GM12865 (cell line): ENCODE measurements at regions not wholly inside any gene's neighbourhood (a gene's known extent, or its start where the extent isn't known, plus 50 kb on each side); places are given as distances from the start of the nearest gene placed in this dataset.

Experiments
- DNase-seq: peaks from one replicate; pipeline ENCODE4 v3.0.0; 2010; ENCODE audit warnings: low read depth
- H3K4me3 ChIP-seq: 2 replicates; pipeline ENCODE4 v1.5.1; 2011; ENCODE audit warnings: mild to moderate bottlenecking, low read depth, low read length, control low read depth
- TF ChIP-seq, protein P1 (sequence below): IDR thresholded peaks from 2 replicates; pipeline ENCODE4 v1.5.1; 2011; ENCODE audit warnings: low read length, control low read depth, low read depth, inconsistent platforms; ENCODE audit not compliant: insufficient read depth; ENCODE audit errors: missing control alignments

DNA sequence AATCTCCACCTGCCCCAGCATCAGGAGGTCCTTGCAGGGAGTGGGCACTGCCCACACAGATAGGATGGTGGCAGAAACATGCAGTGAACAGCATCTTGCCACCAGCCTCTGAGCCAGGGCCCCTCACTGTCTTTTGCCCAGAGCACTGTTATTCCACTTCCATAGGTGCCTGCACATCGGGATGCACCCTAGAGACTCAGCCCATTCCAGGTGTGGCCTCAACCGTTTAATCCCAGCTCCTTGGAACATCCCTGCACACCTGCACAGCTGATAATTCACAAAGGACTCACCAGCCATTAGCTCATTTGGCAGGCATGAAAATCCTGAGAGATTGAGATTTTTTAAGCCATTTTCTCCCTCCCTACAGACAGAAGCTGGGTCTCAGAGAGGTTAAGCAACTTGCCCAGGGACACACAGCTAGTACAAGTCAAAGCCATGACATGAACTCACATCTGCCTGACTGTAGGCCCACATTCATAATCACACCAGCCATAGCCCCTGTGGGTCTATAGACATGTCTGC, 116.3 kb downstream of the EFNB1 start:
- TF ChIP-seq, protein P1, sequence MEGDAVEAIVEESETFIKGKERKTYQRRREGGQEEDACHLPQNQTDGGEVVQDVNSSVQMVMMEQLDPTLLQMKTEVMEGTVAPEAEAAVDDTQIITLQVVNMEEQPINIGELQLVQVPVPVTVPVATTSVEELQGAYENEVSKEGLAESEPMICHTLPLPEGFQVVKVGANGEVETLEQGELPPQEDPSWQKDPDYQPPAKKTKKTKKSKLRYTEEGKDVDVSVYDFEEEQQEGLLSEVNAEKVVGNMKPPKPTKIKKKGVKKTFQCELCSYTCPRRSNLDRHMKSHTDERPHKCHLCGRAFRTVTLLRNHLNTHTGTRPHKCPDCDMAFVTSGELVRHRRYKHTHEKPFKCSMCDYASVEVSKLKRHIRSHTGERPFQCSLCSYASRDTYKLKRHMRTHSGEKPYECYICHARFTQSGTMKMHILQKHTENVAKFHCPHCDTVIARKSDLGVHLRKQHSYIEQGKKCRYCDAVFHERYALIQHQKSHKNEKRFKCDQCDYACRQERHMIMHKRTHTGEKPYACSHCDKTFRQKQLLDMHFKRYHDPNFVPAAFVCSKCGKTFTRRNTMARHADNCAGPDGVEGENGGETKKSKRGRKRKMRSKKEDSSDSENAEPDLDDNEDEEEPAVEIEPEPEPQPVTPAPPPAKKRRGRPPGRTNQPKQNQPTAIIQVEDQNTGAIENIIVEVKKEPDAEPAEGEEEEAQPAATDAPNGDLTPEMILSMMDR: no peak
- DNase-seq: no peak
- no peak overlapping the region for H3K4me3 ChIP-seq

DNA sequence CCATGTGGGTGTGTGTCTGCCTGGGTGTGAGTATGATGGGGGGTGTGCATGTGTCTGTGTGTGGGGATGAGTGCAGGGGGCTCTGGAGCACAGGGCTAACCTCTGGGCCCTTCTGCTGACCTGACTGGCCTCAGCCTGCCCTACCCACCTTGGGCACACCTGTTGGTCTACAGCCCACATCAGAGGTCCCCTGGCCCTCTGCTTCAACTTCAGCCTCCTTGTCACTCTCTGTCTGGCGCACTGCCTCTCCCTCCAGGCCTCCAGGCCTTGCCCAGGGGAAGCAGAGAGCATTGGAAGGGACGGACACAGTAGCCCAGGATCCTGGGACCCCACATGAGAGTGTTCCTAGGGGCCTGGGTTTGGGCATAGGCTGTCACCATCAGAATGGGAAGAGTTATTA, 115.4 kb downstream of the EFNB1 start:
- no peak overlapping the region for H3K4me3 ChIP-seq
- no peak for DNase-seq
- TF ChIP-seq, protein P1: no peak

DNA sequence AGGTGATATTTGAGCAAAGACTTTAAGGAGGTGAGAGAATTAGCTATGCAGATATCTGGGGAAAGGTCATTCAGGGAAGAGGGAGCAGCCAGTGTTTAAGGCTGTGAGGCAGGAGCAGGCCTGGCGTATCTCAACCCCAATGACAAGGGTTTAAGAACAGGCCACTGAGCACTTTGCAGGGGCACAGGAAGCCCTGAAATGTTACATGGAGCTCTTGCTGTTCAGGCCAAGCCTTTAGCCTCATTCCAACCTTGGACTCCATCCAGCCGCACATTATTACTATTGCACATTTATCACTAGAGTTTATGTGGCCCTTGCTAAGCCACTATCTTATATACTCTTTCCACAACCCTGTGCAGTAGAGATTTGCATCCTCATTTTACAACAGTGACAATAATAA, 114.0 kb downstream of the EFNB1 start:
- no peak for DNase-seq
- no peak overlapping the region for H3K4me3 ChIP-seq
- TF ChIP-seq, protein P1: no peak

DNA sequence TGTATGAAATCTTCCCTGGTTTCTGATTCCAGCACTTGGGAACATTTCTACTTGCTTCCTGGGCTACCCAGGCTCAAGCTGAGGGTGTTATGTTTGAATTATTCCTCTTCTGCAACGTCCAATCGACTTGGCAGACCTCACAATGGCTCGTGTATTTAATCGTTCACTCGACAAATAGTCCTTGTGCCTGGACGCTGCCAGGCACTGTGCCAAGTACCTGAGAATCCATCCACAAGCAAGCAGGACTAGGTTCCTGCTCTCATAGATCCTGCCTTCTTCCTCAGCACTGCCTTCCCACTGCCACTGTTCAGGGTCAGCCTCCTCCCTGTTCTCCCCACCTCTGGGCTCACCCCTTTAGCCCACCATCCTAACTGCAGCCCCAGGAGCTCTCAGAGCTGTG, 113.3 kb downstream of the EFNB1 start:
- H3K4me3 ChIP-seq: no peak overlapping the region
- DNase-seq: no peak
- TF ChIP-seq, protein P1: no peak

DNA sequence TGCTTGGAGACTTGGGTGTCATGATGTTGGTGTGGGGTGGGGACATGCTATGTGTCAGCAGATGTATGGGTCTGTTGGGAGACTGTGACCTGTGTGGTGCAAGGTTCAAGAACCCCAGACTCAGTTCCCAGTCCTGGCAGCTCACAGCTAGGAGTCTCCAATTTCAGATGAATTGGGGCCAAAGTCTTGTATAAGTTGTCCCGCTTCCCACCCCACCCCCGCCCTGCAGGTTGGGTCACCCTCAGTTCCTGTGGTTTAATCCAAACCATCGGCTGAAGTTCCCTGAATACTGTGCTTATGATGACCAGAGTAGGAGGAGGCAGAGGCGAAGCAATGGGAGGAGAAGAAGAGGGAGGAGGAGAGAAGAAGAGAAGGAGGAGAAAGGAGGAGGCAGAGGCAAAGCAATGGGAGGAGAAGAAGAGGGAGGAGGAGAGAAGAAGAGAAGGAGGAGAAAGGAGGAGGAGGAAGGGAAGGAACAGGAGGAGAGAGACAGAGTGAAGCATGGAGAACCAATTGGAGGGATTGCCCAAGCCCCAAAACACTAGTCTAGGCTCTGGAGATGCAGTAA, 112.6 kb downstream of the EFNB1 start:
- no peak for DNase-seq
- TF ChIP-seq, protein P1: no peak
- H3K4me3 ChIP-seq: no peak overlapping the region

DNA sequence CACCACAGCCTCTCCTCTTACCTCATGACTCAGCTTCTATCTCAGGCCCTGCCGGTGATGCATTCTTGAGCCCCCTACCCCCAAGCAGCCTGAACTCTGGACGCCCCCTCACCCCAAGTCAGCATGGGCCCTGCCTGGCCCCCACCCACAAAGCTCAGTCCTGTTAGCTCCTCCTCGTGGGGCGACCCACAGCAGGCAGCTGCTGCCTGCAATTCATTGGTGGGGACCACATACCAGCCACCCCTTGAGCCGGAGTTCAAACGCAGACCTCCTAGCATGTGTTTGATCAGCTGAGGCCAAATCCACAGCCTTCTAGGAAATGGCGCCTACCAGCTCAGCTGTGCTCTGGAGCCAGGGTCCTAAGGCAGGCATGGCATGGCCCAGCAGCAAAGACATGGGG, 111.8 kb downstream of the EFNB1 start:
- no peak for DNase-seq
- TF ChIP-seq, protein P1: no peak

DNA sequence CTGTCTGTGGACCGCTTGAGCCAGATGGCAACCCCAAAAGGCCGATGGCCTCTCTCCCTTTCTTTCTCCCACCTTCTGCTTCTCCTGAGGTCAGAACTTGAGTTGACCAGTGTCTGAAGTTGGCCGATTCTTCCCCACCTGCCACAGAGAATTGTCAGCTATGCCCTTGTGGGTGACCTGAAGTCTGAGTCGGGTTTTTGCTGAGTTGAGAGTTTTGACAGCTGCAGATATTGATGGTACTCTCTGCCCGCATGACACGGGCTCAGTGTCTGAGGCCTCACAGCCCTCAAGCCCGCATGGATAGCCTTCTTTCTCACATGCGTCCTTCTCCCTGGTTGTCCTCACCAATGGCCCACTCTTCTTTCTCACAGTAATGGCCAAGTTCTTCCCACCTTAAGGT, 111.0 kb downstream of the EFNB1 start:
- TF ChIP-seq, protein P1: no peak
- H3K4me3 ChIP-seq: no peak overlapping the region
- no peak for DNase-seq

More for the DNA sequence above, 111.8 kb downstream of the EFNB1 start:
- no peak overlapping the region for H3K4me3 ChIP-seq
